Femur (tissue), 1 donor: ENCODE measurements at regions not wholly inside any gene's neighbourhood (a gene's known extent, or its start where the extent isn't known, plus 50 kb on each side); places are given as distances from the start of the nearest gene placed in this dataset.

Experiments
- DNase-seq: peaks from one replicate; pipeline ENCODE4 v3.0.0-alpha.2; 2017

GRCh38 chr3:14338898-14339458, 63.4 kb upstream of the SLC6A6 start:
- no peak for DNase-seq

- DNase-seq: no peak
These were observed 61.3 kb upstream of the SLC6A6 start for GRCh38 chr3:14340960-14341708.

- no peak for DNase-seq
These were observed 58.9 kb upstream of the SLC6A6 start for GRCh38 chr3:14343338-14344112.

- DNase-seq: no peak
These were observed 58.1 kb upstream of the SLC6A6 start for GRCh38 chr3:14344351-14344750.

DNA sequence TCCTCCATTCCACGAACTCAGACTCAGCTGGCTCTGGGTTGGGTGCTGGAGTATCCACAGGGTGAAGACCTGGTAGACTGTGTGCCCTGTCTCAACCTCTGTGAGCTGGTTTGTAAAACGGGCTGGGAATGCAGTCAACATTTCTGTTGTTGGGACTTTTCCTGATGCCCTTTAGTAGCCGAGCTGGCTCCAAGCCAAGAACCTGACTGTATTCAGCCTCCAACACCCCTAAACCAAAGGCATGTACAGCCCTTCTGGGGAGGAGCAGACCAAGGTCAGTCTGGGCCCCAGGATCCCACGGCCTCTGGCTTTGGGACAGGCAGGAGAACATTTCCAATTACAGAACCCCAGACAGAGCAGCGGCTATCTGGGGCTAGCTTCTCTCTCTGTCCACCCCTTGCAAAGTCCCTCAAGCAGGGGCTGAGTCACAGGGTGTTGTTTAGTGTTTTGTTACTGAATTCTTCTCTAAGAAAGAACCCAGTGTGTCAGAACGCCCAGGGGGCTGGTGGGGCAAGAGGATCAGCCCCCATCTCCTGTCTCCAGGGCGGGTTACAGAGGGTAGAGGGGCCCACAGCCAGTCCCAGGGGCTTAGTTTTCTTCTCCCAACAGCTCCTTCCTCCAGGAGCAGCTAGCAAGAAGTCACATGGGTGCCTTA, 56.8 kb upstream of the SLC6A6 start:
- DNase-seq: no peak

- no peak for DNase-seq
These were observed 56.2 kb upstream of the SLC6A6 start for GRCh38 chr3:14346191-14346590.

DNA sequence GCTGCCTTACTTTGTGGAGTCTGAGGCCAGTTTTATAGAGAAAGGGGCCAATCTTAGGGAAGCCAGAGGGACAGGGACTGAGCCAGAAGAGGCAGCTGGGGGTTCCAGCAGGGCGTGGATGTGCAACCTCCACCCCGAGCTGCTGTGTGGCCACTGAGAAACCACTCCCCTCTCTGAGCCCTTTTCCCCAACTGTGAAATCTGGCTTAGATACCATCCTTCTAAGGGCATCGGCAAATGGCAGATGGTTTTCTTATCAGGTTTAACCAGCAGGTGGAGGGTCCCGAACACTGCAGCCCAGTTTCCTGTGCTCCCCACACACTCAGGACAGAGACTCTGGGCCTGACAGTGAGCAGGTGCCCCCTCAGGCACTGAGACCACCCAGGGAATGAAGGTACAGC, 55.8 kb upstream of the SLC6A6 start:
- no peak for DNase-seq

GRCh38 chr3:14347110-14347509, 55.3 kb upstream of the SLC6A6 start:
- no peak for DNase-seq

- no peak for DNase-seq
These were observed 50.8 kb upstream of the SLC6A6 start for GRCh38 chr3:14351617-14352001.

DNA sequence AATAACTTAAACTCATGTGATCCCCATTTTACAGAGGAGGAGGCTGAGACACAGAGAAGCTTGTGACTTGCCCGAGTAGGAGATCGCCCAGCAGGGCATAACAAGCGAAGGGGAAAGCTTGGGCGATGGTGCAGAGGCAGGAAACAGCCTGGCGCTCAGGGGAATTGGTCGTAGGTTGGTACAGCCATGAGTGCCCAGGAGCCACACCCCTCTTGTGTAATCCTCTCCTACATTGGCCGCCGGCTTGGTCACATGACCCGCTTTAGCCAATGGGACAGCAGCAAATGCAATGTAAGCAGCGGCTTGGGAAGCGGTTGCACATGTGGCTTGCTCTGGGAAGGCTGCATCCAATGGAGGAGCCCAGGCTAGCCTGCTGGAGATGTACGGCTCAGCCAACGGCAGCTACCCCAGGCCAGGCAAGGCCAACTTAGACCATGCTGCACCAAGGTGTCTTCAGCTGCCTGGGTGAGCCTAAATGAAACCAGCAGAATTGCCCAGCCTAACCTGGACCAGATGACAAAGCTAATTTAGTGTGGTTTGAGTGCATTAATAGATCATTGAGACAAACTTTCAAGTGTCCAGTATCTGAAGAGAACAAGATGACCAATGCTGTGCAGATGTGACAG, 50.3 kb upstream of the SLC6A6 start:
- DNase-seq: no peak
